ENCODE measurements at regions not wholly inside any gene's neighbourhood (a gene's known extent, or its start where the extent isn't known, plus 50 kb on each side); places are given as distances from the start of the nearest gene placed in this dataset.

GRCh38 chr3:174540116-174540908 lies 318.8 kb upstream of the NAALADL2 start:
- TF ChIP-seq MYC (IDR thresholded peaks at IDR 0.05; ENCODE audit: low read depth, low read length) (no peak), MAX (IDR thresholded peaks at IDR 0.05; ENCODE audit: low read depth, low read length) (no peak), CTCF (IDR thresholded peaks at IDR 0.05; ENCODE audit: low read depth, low read length) (no peak), POLR2A (IDR thresholded peaks at IDR 0.05; ENCODE audit: extremely low read depth, insufficient read length) (no peak)
- DNase-seq (ENCODE audit: low read depth), result no peak
- no peak overlapping the region for H3K4me3 ChIP-seq (ENCODE audit: low read depth, low read length)

GRCh38 chr3:174541708-174542315 lies 317.3 kb upstream of the NAALADL2 start:
- no peak overlapping the region for H3K4me3 ChIP-seq (ENCODE audit: low read depth, low read length)
- DNase-seq (ENCODE audit: low read depth), result no peak
- TF ChIP-seq CTCF (IDR thresholded peaks at IDR 0.05; ENCODE audit: low read depth, low read length) (no peak), MYC (IDR thresholded peaks at IDR 0.05; ENCODE audit: low read depth, low read length) (no peak), MAX (IDR thresholded peaks at IDR 0.05; ENCODE audit: low read depth, low read length) (no peak), POLR2A (IDR thresholded peaks at IDR 0.05; ENCODE audit: extremely low read depth, insufficient read length) (no peak)

- no peak for TF ChIP-seq CTCF (IDR thresholded peaks at IDR 0.05; ENCODE audit: low read depth, low read length)
- no peak overlapping the region for H3K4me3 ChIP-seq (ENCODE audit: low read depth, low read length)
- no peak for DNase-seq (ENCODE audit: low read depth)
These were observed 311.2 kb upstream of the NAALADL2 start for GRCh38 chr3:174547801-174548435.

GRCh38 chr3:174548841-174549623 lies 310.1 kb upstream of the NAALADL2 start:
- TF ChIP-seq MAX (IDR thresholded peaks at IDR 0.05; ENCODE audit: low read depth, low read length) (no peak), MYC (IDR thresholded peaks at IDR 0.05; ENCODE audit: low read depth, low read length) (no peak), POLR2A (IDR thresholded peaks at IDR 0.05; ENCODE audit: extremely low read depth, insufficient read length) (no peak), CTCF (IDR thresholded peaks at IDR 0.05; ENCODE audit: low read depth, low read length) (no peak)
- no peak overlapping the region for H3K4me3 ChIP-seq (ENCODE audit: low read depth, low read length)
- DNase-seq (ENCODE audit: low read depth), result no peak

GRCh38 chr3:174581558-174581957 lies 277.6 kb upstream of the NAALADL2 start:
- no peak for DNase-seq (ENCODE audit: low read depth)
- no peak overlapping the region for H3K4me3 ChIP-seq (ENCODE audit: low read depth, low read length)
- TF ChIP-seq MYC (IDR thresholded peaks at IDR 0.05; ENCODE audit: low read depth, low read length) (no peak), CTCF (IDR thresholded peaks at IDR 0.05; ENCODE audit: low read depth, low read length) (no peak), POLR2A (IDR thresholded peaks at IDR 0.05; ENCODE audit: extremely low read depth, insufficient read length) (no peak), MAX (IDR thresholded peaks at IDR 0.05; ENCODE audit: low read depth, low read length) (no peak)

All from NB4 (cell line).